NT2/D1 (cell line): ENCODE measurements at regions not wholly inside any gene's neighbourhood (a gene's known extent, or its start where the extent isn't known, plus 50 kb on each side); places are given as distances from the start of the nearest gene placed in this dataset.

Source experiments
- SUZ12 ChIP-seq: IDR thresholded peaks from 2 replicates; pipeline ENCODE4 v1.6.1; 2011; ENCODE audit not compliant: insufficient read length, insufficient read depth; ENCODE audit errors: extremely low read depth
- ZNF274 ChIP-seq: IDR thresholded peaks from 2 replicates; pipeline ENCODE4 v1.6.1; 2011; ENCODE audit warnings: mild to moderate bottlenecking, low read depth, low read length

GRCh38 chr3:118102737-118103136 is 931.9 kb downstream of the IGSF11 start:
- TF ChIP-seq ZNF274, result no peak
- no peak for TF ChIP-seq SUZ12
